HG02884 (cell line): ENCODE measurements at regions not wholly inside any gene's neighbourhood (a gene's known extent, or its start where the extent isn't known, plus 50 kb on each side); places are given as distances from the start of the nearest gene placed in this dataset.
A peak's percentile ranks its signal among the peaks of the same experiment; 100 is the strongest.
"Not testable (repeated sequence)": the region's sequence is repeated elsewhere in the genome, so short reads cannot be mapped to it uniquely, and the experiment has no call there.

Experiments
- ATAC-seq: cut with Tn5 transposase; IDR thresholded peaks from one replicate; pipeline ENCODE4 v1.9.1; 2021; ENCODE audit warnings: mild to moderate bottlenecking, moderate library complexity; ENCODE audit not compliant: unreplicated experiment

GRCh38 chr14:105675433-105675832 lies 149.1 kb downstream of the TMEM121 start:
- not testable (repeated sequence) for ATAC-seq

GRCh38 chr14:105675905-105676670 lies 149.7 kb downstream of the TMEM121 start:
- not testable (repeated sequence) for ATAC-seq

- not testable (repeated sequence) for ATAC-seq
Measured at GRCh38 chr14:105678057-105678456, 151.7 kb downstream of the TMEM121 start.

GRCh38 chr14:105678996-105679958 lies 152.9 kb downstream of the TMEM121 start:
- not testable (repeated sequence) for ATAC-seq

GRCh38 chr14:105679959-105680735 lies 153.8 kb downstream of the TMEM121 start:
- peak; percentile 48 for ATAC-seq

- ATAC-seq: peak; percentile 39
Measured at GRCh38 chr14:105680736-105681098, 154.3 kb downstream of the TMEM121 start.

- ATAC-seq: not testable (repeated sequence)
Measured at GRCh38 chr14:105681606-105682185, 155.3 kb downstream of the TMEM121 start.

GRCh38 chr14:105682442-105682841 lies 156.1 kb downstream of the TMEM121 start:
- not testable (repeated sequence) for ATAC-seq

GRCh38 chr14:105682956-105683570 lies 156.7 kb downstream of the TMEM121 start:
- ATAC-seq: no peak

GRCh38 chr14:105684056-105684455 lies 157.7 kb downstream of the TMEM121 start:
- not testable (repeated sequence) for ATAC-seq

GRCh38 chr14:105684597-105684996 lies 158.2 kb downstream of the TMEM121 start:
- not testable (repeated sequence) for ATAC-seq

GRCh38 chr14:105685003-105685402 lies 158.6 kb downstream of the TMEM121 start:
- no peak for ATAC-seq

GRCh38 chr14:105685605-105686004 lies 159.2 kb downstream of the TMEM121 start:
- not testable (repeated sequence) for ATAC-seq

- peak; percentile 37 for ATAC-seq
Measured at GRCh38 chr14:105686050-105686449, 159.7 kb downstream of the TMEM121 start.

- peak; percentile 15 for ATAC-seq
Measured at GRCh38 chr14:105686462-105687170, 160.2 kb downstream of the TMEM121 start.

GRCh38 chr14:105687171-105688022 lies 161.0 kb downstream of the TMEM121 start:
- not testable (repeated sequence) for ATAC-seq

- ATAC-seq: not testable (repeated sequence)
Measured at GRCh38 chr14:105688023-105688351, 161.6 kb downstream of the TMEM121 start.

GRCh38 chr14:105688664-105689221 lies 162.4 kb downstream of the TMEM121 start:
- not testable (repeated sequence) for ATAC-seq
